WTC11 (cell line): ENCODE measurements at regions not wholly inside any gene's neighbourhood (a gene's known extent, or its start where the extent isn't known, plus 50 kb on each side); places are given as distances from the start of the nearest gene placed in this dataset.

ENCODE experiments used
- CREM ChIP-seq: sonication (generic); formaldehyde crosslinking; IDR thresholded peaks from 2 replicates; pipeline ENCODE4 v1.8.1; 2022; ENCODE audit warnings: mild to moderate bottlenecking, missing genetic modification reagents, moderate library complexity
- ELF4 ChIP-seq: sonication (generic); formaldehyde crosslinking; IDR thresholded peaks from 2 replicates; pipeline ENCODE4 v1.8.1; 2022; ENCODE audit warnings: low read depth, mild to moderate bottlenecking, moderate library complexity, missing genetic modification reagents
- EMX1 ChIP-seq: fragments of 250-450 bp; sonication (Bioruptor Pico); IDR thresholded peaks from 2 replicates; pipeline ENCODE4 v1.8.0; 2021; ENCODE audit warnings: mild to moderate bottlenecking
- ESRRA ChIP-seq: sonication (generic); formaldehyde crosslinking; IDR thresholded peaks from 2 replicates; pipeline ENCODE4 v1.8.1; 2022; ENCODE audit warnings: mild to moderate bottlenecking, missing genetic modification reagents, borderline replicate concordance
- ZNF121 ChIP-seq: sonication (generic); formaldehyde crosslinking; IDR thresholded peaks from 2 replicates; pipeline ENCODE4 v1.8.0; 2023; ENCODE audit warnings: missing genetic modification reagents
- ZNF263 ChIP-seq: sonication (generic); formaldehyde crosslinking; IDR thresholded peaks from 2 replicates; pipeline ENCODE4 v1.8.1; 2022; ENCODE audit warnings: low read depth, mild to moderate bottlenecking, moderate library complexity, missing genetic modification reagents
- ZNF423 ChIP-seq: fragments of 250-450 bp; sonication (Bioruptor Pico); IDR thresholded peaks from 2 replicates; pipeline ENCODE4 v2.1.2; 2022; ENCODE audit warnings: mild to moderate bottlenecking, moderate library complexity
- TF ChIP-seq, protein P1 (sequence below): fragments of 200-600 bp; IDR thresholded peaks from 2 replicates; pipeline ENCODE4 v1.8.0; 2022; ENCODE audit warnings: antibody characterized with exemption
- TF ChIP-seq, protein P2 (sequence below): sonication (generic); formaldehyde crosslinking; conservative IDR thresholded peaks from 2 replicates; pipeline ENCODE4 v1.8.1; 2022; ENCODE audit warnings: mild to moderate bottlenecking, missing genetic modification reagents
- TF ChIP-seq, protein P3 (sequence below): sonication (generic); formaldehyde crosslinking; IDR thresholded peaks from 2 replicates; pipeline ENCODE4 v1.8.0; 2022; ENCODE audit warnings: mild to moderate bottlenecking, missing genetic modification reagents

DNA sequence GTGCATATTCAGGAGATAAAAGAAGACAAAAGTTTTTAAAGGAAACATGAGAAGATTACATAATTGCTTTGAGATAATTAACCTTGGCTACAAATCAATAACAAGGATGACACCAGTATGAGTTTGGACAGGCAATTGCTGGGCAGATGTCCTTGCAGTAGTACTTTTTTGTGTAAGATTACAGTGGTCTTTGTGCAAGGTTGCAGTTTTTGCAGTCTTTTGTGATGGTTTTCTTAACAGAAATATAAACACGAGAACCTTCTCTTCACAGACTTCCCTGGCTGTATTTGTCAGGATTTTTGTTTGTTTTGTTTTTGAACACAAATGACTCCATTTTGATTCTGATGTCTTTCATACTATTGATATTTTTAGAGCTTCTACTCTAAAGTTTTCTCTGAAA, 128.3 kb upstream of the ALCAM start:
- TF ChIP-seq, protein P1, sequence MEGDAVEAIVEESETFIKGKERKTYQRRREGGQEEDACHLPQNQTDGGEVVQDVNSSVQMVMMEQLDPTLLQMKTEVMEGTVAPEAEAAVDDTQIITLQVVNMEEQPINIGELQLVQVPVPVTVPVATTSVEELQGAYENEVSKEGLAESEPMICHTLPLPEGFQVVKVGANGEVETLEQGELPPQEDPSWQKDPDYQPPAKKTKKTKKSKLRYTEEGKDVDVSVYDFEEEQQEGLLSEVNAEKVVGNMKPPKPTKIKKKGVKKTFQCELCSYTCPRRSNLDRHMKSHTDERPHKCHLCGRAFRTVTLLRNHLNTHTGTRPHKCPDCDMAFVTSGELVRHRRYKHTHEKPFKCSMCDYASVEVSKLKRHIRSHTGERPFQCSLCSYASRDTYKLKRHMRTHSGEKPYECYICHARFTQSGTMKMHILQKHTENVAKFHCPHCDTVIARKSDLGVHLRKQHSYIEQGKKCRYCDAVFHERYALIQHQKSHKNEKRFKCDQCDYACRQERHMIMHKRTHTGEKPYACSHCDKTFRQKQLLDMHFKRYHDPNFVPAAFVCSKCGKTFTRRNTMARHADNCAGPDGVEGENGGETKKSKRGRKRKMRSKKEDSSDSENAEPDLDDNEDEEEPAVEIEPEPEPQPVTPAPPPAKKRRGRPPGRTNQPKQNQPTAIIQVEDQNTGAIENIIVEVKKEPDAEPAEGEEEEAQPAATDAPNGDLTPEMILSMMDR = no peak
- TF ChIP-seq ZNF423 (CRISPR knock-in tag) (no peak), CREM (CRISPR knock-in tag) (no peak), ELF4 (CRISPR knock-in tag) (no peak), ZNF121 (CRISPR knock-in tag) (no peak), EMX1 (CRISPR knock-in tag) (no peak), ESRRA (CRISPR knock-in tag) (no peak), ZNF263 (CRISPR knock-in tag) (no peak)
- TF ChIP-seq, protein P2, sequence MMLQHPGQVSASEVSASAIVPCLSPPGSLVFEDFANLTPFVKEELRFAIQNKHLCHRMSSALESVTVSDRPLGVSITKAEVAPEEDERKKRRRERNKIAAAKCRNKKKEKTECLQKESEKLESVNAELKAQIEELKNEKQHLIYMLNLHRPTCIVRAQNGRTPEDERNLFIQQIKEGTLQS = no peak
- TF ChIP-seq, protein P3, sequence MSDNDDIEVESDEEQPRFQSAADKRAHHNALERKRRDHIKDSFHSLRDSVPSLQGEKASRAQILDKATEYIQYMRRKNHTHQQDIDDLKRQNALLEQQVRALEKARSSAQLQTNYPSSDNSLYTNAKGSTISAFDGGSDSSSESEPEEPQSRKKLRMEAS (CRISPR knock-in tag) = no peak
